ENCODE measurements at regions not wholly inside any gene's neighbourhood (a gene's known extent, or its start where the extent isn't known, plus 50 kb on each side); places are given as distances from the start of the nearest gene placed in this dataset.

DNA sequence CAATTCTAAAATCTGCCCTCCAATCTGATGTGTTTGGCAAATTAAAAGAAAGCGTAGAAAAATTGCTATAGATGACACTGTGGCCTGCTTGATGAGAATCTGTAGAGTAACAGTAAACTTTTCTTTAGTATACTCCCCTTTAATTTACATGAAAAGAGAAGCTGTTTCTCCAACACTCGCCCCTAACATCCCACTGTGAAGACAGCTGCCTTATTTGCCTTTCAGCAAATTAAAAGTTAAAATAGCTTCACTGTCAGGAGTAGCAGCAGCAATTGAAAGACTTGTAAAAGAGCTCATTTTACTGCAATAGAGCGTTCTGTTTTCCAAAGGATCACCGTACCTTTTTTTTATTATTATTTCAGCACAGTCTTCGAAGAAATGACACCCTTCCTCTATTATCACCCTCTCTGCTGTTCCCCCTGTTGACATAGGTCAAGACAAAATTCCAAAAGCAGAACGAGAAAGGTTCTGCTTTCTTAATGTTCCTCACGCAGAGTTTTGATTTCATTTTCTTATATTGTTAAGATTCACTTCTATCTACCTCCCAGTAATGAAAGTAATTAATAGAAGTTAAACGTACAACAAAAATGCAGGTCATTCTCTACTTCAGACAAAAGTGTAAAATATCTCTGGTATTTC lies 153.5 kb upstream of the USP15 start:
- Histone ChIP-seq H3K27ac (no peak overlapping the region), H3K36me3 (no peaks in the 10 kb centered on the region), H3K4me3 (no peak overlapping the region), H3K4me1 (no peaks in the 10 kb centered on the region), H3K27me3 (no peaks in the 10 kb centered on the region), H3K9me3 (no peaks in the 10 kb centered on the region)
- intact Hi-C loops (cut with DNase I) = no loop called here
- peak in 2 of 4 donors; percentile 28 to 49 for ATAC-seq
- TF ChIP-seq POLR2A (IDR thresholded peaks at IDR 0.05) = no peak
- TF ChIP-seq CTCF (IDR thresholded peaks at IDR 0.05) = no peak
- no peak for DNase-seq
- WGBS (ENCODE audit: insufficient coverage, low coverage, low lambda C conversion rate, missing lambda C conversion rate) = 29% methylated on average over 8 of the region's 8 CpGs

DNA sequence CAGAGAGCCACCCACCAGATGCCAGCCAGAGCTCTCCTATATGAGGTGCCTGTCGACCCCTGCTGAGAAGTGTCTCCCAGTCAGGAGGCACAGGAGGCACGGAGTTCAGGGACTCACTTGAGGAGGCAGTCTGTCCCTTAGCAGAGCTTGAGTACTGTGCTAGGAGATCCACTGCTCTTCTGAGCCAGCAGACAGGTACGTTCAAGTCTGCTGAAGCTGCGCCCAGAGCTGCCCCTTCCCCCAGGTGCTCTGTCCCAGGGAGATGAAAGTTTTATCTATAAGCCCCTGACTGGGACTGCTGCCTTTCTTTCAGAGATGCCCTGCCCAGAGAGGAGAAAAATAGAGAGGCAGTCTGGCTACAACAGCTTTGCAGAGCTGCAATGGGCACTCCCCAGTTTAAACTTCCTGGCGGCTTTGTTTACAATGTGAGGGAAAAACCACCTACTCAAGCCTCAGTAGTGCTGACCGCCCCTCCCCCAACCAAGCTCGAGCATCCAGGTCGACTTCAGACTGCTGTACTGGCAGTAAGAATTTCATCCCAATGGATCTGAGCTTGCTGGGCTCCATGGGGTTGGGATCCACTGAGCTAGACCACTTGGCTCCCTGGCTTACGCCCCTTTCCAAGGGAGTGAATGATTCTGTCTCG lies 146.7 kb upstream of the USP15 start:
- Histone ChIP-seq H3K36me3 (no peaks in the 10 kb centered on the region), H3K27ac (no peak overlapping the region), H3K9me3 (no peaks in the 10 kb centered on the region), H3K4me1 (no peaks in the 10 kb centered on the region), H3K4me3 (no peak overlapping the region), H3K27me3 (no peaks in the 10 kb centered on the region)
- no peak for DNase-seq
- no peak for ATAC-seq
- WGBS (ENCODE audit: insufficient coverage, low coverage, low lambda C conversion rate, missing lambda C conversion rate) = no CpG with 5 or more reads among the region's 10 CpGs
- TF ChIP-seq CTCF (IDR thresholded peaks at IDR 0.05) = no peak
- TF ChIP-seq POLR2A (IDR thresholded peaks at IDR 0.05) = no peak
- intact Hi-C loops (cut with DNase I) = no loop called here

DNA sequence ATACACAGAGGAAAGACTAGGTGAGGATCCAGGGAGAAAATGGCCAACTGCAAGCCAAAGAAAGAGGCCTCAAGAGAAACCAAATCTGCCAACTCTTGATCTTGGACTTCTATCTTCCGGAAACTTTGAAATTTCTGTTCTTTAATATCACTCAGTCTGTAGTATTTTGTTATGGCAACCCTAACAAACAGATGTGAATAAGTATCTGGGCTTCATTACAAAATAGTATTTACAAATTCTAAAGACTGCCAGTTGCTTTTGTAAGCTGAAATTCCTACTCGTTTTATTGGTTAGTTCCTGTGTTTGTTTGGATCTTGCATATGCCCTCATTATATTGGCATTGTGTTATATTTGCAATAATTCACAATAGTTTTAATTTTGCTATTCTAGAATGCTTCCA lies 143.2 kb upstream of the USP15 start:
- Histone ChIP-seq H3K4me1 (no peaks in the 10 kb centered on the region), H3K36me3 (no peaks in the 10 kb centered on the region), H3K27me3 (no peaks in the 10 kb centered on the region), H3K9me3 (no peaks in the 10 kb centered on the region), H3K4me3 (no peak overlapping the region), H3K27ac (no peak overlapping the region)
- ATAC-seq (no peak), DNase-seq (no peak)
- TF ChIP-seq CTCF (IDR thresholded peaks at IDR 0.05) = no peak
- no peak for TF ChIP-seq POLR2A (IDR thresholded peaks at IDR 0.05)
- WGBS (ENCODE audit: insufficient coverage, low coverage, low lambda C conversion rate, missing lambda C conversion rate) = 50% methylated on average over 2 of the region's 2 CpGs
- intact Hi-C loops (cut with DNase I) = no loop called here

DNA sequence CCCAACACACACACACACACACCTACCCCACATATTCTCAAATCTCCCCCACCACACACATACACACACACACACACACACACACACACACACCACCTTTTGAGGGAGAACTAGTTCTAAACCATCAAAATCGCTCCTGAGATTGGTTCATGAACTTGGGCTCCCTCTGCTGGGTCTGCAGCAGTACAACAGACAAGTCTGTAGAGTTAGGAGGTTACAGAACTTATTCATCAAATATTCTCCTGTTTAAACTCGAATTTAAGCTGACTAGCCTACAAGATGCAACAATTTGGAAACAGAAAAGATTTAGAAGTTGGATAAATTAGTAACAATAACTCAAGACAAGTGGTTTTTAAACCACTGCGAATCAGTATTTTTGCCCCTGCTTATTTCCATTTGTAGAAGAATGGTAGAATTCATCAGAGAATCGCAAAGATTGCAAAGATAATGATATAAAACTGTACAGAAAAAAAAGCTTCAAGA lies 136.4 kb upstream of the USP15 start:
- Histone ChIP-seq H3K27me3 (no peaks in the 10 kb centered on the region), H3K36me3 (no peaks in the 10 kb centered on the region), H3K27ac (no peak overlapping the region), H3K4me3 (no peak overlapping the region), H3K4me1 (no peaks in the 10 kb centered on the region), H3K9me3 (no peaks in the 10 kb centered on the region)
- 28% methylated on average over 4 of the region's 4 CpGs for WGBS (ENCODE audit: insufficient coverage, low coverage, low lambda C conversion rate, missing lambda C conversion rate)
- no peak for DNase-seq
- intact Hi-C loops (cut with DNase I) = no loop called here
- peak; percentile 81 to 88 (median 86) for ATAC-seq
- no peak for TF ChIP-seq POLR2A (IDR thresholded peaks at IDR 0.05)
- peak; percentile 44 to 59 (median 53) for TF ChIP-seq CTCF (IDR thresholded peaks at IDR 0.05)

All from right lobe of liver (tissue), 6 donors.